ENCODE measurements at regions not wholly inside any gene's neighbourhood (a gene's known extent, or its start where the extent isn't known, plus 50 kb on each side); places are given as distances from the start of the nearest gene placed in this dataset.

DNA sequence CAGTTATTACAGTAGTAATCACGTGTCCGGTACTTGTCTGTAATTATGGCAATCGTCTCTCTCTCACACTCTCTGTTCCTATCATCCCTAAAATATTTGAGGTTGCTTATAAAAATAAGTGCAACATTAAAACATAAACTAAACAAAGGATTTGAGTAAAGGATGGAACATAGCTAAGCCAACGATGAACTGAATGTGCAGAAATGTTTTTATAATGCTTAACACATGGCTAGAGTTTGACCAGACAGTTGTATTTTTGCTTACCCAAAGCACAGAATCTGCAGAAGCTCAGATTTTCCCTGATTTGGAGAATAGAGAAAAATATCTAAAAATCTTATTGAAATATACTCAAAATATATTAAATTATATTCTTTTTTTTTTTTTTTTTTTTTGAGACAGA lies 1030.9 kb downstream of the NAALADL2 start:
- no peak for DNase-seq (ENCODE audit: low spot score in 2 of 2)
- WGBS, 2 donors = 49 to 67% methylated on average over 4 of the region's 4 CpGs
- no peak for TF ChIP-seq POLR2A (IDR thresholded peaks at IDR 0.05)
- TF ChIP-seq, protein P1, sequence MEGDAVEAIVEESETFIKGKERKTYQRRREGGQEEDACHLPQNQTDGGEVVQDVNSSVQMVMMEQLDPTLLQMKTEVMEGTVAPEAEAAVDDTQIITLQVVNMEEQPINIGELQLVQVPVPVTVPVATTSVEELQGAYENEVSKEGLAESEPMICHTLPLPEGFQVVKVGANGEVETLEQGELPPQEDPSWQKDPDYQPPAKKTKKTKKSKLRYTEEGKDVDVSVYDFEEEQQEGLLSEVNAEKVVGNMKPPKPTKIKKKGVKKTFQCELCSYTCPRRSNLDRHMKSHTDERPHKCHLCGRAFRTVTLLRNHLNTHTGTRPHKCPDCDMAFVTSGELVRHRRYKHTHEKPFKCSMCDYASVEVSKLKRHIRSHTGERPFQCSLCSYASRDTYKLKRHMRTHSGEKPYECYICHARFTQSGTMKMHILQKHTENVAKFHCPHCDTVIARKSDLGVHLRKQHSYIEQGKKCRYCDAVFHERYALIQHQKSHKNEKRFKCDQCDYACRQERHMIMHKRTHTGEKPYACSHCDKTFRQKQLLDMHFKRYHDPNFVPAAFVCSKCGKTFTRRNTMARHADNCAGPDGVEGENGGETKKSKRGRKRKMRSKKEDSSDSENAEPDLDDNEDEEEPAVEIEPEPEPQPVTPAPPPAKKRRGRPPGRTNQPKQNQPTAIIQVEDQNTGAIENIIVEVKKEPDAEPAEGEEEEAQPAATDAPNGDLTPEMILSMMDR (IDR thresholded peaks at IDR 0.05) = no peak

DNA sequence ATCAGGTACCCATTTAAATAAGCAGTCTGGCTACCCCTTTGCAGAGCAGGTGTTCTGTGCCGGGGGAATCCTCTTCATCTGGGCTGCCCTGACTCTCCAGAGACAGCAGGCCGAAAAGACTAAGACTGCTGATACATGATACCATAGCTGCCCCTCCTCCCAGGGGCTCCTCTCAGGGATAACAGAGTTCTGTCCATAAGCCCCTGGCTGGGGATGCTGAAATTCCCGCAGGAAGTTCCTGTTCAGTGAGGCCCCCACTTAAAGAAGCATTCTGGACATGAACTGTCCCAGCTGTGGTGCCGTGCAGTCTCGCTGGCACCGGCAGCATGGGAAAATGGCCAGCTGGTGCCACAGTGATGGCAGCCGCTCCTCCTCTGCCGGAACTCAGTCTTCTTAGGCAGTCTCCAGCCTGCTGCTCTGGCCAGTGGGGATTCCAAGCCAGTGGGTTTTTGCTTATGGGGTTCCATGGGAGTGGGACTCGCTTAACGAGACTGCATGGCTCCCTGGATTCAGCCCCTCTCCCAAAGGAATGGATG lies 1026.2 kb downstream of the NAALADL2 start:
- TF ChIP-seq, protein P1 (IDR thresholded peaks at IDR 0.05) = no peak
- TF ChIP-seq POLR2A (IDR thresholded peaks at IDR 0.05) = no peak
- no peak for DNase-seq (ENCODE audit: low spot score in 2 of 2)
- H3K4me3 ChIP-seq (ENCODE audit: low read depth, poor library complexity, severe bottlenecking) = no peak overlapping the region
- WGBS, 2 donors = 80 to 89% methylated on average over 7 to 10 of the region's 10 CpGs
- intact Hi-C loops (cut with DNase I; ENCODE audit: low total_unique reads) = no loop called here

More for the DNA sequence above, 1030.9 kb downstream of the NAALADL2 start:
- intact Hi-C loops (cut with DNase I; ENCODE audit: low total_unique reads) = no loop called here
- no peak overlapping the region for H3K4me3 ChIP-seq (ENCODE audit: low read depth, poor library complexity, severe bottlenecking)

DNA sequence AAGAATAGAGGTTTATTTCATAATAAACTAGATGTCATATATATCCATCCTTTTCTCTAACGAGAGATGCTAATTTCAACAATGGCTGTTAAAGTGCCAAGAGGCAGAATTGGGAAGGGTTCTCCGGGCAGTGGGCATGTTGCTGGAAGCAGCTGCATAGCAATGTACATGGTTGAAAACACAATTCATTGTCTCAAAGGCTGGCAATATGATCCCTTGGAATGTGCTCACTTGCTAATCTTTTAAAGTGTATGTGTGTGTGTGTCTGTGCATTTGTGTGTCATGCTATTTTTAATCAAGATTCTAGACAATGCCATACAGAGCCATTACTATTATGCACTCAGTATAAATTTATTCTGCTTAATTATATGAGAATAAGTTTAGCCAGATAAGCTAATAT lies 1020.3 kb downstream of the NAALADL2 start:
- WGBS, 2 donors = 62 to 74% methylated on average over 2 of the region's 2 CpGs
- TF ChIP-seq, protein P1 (IDR thresholded peaks at IDR 0.05) = no peak
- TF ChIP-seq POLR2A (IDR thresholded peaks at IDR 0.05) = no peak
- intact Hi-C loops (cut with DNase I; ENCODE audit: low total_unique reads) = no loop called here
- DNase-seq (ENCODE audit: low spot score in 2 of 2) = no peak
- H3K4me3 ChIP-seq (ENCODE audit: low read depth, poor library complexity, severe bottlenecking) = no peak overlapping the region

DNA sequence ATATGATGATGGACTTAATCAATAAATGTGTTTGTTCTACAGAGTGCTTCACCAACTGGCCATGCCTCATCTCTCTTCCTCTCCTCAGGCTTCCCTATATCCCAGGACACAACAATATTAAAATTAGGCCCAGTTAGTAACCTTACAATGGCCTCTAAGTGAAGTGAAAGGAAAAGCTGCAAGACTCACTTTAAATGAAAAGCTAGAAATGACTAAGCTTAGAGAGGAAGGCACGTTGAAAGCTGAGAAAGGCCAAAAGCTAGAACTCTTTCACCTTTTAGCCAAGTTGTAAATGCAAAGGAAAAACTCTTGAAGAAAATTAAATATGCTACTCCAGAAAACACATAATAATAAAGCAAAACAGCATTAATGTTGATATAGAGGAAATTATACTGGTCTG lies 1010.3 kb downstream of the NAALADL2 start:
- TF ChIP-seq POLR2A (IDR thresholded peaks at IDR 0.05) = no peak
- TF ChIP-seq, protein P1 (IDR thresholded peaks at IDR 0.05) = no peak
- intact Hi-C loops (cut with DNase I; ENCODE audit: low total_unique reads) = no loop called here
- no peak for DNase-seq (ENCODE audit: low spot score in 2 of 2)
- H3K4me3 ChIP-seq (ENCODE audit: low read depth, poor library complexity, severe bottlenecking) = no peak overlapping the region
- 48 to 55% methylated on average over 1 of the region's 1 CpG for WGBS, 2 donors

DNA sequence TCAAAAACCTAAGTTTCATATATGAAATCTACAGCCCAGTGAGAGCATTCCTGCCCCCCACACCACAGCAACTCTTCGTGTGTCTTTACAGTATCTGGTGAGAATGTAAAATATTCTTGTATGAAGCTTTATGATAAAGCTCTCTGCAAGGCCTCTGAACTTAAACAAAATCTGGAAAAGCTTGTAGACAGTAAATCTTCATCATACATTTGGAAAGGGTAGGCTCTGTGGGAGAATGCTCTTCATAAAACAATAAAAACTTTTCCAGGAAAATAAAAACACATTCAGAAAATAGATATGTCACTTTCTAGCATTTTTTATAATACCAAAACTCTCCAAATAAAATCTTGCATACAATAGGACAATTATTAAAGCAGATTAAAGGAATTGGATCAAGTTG lies 1009.5 kb downstream of the NAALADL2 start:
- H3K4me3 ChIP-seq (ENCODE audit: low read depth, poor library complexity, severe bottlenecking) = no peak overlapping the region
- TF ChIP-seq, protein P1 (IDR thresholded peaks at IDR 0.05) = no peak
- no peak for TF ChIP-seq POLR2A (IDR thresholded peaks at IDR 0.05)
- intact Hi-C loops (cut with DNase I; ENCODE audit: low total_unique reads) = no loop called here
- WGBS, 2 donors = 76% methylated on average over 1 of the region's 1 CpG
- no peak for DNase-seq (ENCODE audit: low spot score in 2 of 2)

DNA sequence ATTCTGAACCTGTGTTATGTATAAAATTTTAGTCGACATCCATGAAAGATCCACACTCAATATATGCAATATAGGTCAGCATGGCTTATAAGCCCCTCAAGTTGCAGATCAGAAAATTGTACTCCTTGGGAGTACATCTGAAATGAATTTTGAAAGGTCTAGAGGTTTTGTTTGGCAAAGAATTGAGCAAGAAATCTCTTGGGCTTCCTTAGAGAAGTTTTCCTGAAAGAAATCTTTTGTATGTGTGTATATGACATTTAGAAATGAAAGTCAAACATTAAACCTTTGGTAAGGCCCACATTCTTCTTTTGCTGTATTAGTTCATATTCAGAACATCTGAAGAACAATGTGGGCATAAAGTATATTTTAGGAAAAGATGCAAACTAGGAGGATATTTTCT lies 1006.6 kb downstream of the NAALADL2 start:
- no peak for DNase-seq (ENCODE audit: low spot score in 2 of 2)
- H3K4me3 ChIP-seq (ENCODE audit: low read depth, poor library complexity, severe bottlenecking) = no peak overlapping the region
- WGBS, 2 donors = 64 to 76% methylated on average over 1 of the region's 1 CpG
- intact Hi-C loops (cut with DNase I; ENCODE audit: low total_unique reads) = no loop called here
- TF ChIP-seq POLR2A (IDR thresholded peaks at IDR 0.05) = no peak
- TF ChIP-seq, protein P1 (IDR thresholded peaks at IDR 0.05) = no peak

All from lower leg skin (tissue), 4 donors.